ENCODE measurements at regions not wholly inside any gene's neighbourhood (a gene's known extent, or its start where the extent isn't known, plus 50 kb on each side); places are given as distances from the start of the nearest gene placed in this dataset.

GRCh38 chr2:18664421-18664820 is 75.1 kb upstream of the NT5C1B start:
- TF ChIP-seq JUND (IDR thresholded peaks at IDR 0.05) = no peak
- TF ChIP-seq CTCF (IDR thresholded peaks at IDR 0.05; ENCODE audit: low read depth, low read length, missing input control) = no peak
- TF ChIP-seq YY1 (IDR thresholded peaks at IDR 0.05) = no peak
- no peak for TF ChIP-seq EGR1 (IDR thresholded peaks at IDR 0.05; ENCODE audit: low read depth in 2 of 2)
- no peak for TF ChIP-seq TAF1 (conservative IDR thresholded peaks at IDR 0.05)
- no peak for TF ChIP-seq MAX (IDR thresholded peaks at IDR 0.05)

Data from liver (tissue), 3 donors.